A549 (cell line): ENCODE measurements at regions not wholly inside any gene's neighbourhood (a gene's known extent, or its start where the extent isn't known, plus 50 kb on each side); places are given as distances from the start of the nearest gene placed in this dataset.

Source experiments
- CEBPB ChIP-seq, 2 experiments: fragments of >200 bp in 1 of 2; sonication (Bioruptor Twin) in 1 of 2; formaldehyde crosslinking in 1 of 2; IDR thresholded peaks; 2 replicates each; pipeline ENCODE4 v1.6.1; 2012 to 2016
- EP300 ChIP-seq, 2 experiments: fragments of >200 bp; sonication (Bioruptor Twin); formaldehyde crosslinking; IDR thresholded peaks; 2 replicates in 1 of 2; 3 replicates in 1 of 2; pipeline ENCODE4 v1.6.1; 2016 to 2017
- FOSL2 ChIP-seq, 2 experiments: fragments of 450-650 bp in 1 of 2; fragments of >200 bp in 1 of 2; sonication (Bioruptor Twin) in 1 of 2; formaldehyde crosslinking; IDR thresholded peaks; 2 replicates each; pipeline versions ENCODE4 v1.5.0 to v1.6.1; 2016 to 2020; ENCODE audit warnings: mild to moderate bottlenecking in 1 of 2, moderate library complexity in 1 of 2
- MAZ ChIP-seq: fragments of 150-350 bp; IDR thresholded peaks from 2 replicates; pipeline ENCODE4 v1.6.1; 2014; ENCODE audit warnings: antibody characterized with exemption, low read depth, low read length, borderline replicate concordance
- POLR2AphosphoS2 ChIP-seq: conservative IDR thresholded peaks from 2 replicates; pipeline ENCODE4 v1.6.1; 2012; ENCODE audit warnings: low read length, improper control_type of control experiment, inconsistent platforms
- RAD21 ChIP-seq, 2 experiments: fragments of >200 bp in 1 of 2; sonication (Bioruptor Twin) in 1 of 2; formaldehyde crosslinking in 1 of 2; IDR thresholded peaks in 1 of 2; conservative IDR thresholded peaks in 1 of 2; 2 replicates in 1 of 2; 3 replicates in 1 of 2; pipeline ENCODE4 v1.6.1; 2012 to 2018; ENCODE audit warnings: inconsistent platforms in 1 of 2
- RCOR1 ChIP-seq: fragments of 150-350 bp; IDR thresholded peaks from 2 replicates; pipeline ENCODE4 v1.6.1; 2014; ENCODE audit warnings: antibody characterized with exemption, low read length, low read depth
- RFX5 ChIP-seq: fragments of 450-650 bp; IDR thresholded peaks from 2 replicates; pipeline ENCODE4 v1.7.1; 2014; ENCODE audit warnings: antibody characterized with exemption, mild to moderate bottlenecking, moderate library complexity
- SMC3 ChIP-seq: fragments of >200 bp; sonication (Bioruptor Twin); formaldehyde crosslinking; IDR thresholded peaks from 3 replicates; pipeline ENCODE4 v1.6.1; 2018; ENCODE audit warnings: inconsistent platforms
- ZFP36 ChIP-seq: fragments of 450-650 bp; IDR thresholded peaks from 2 replicates; pipeline ENCODE4 v1.6.1; 2014; ENCODE audit warnings: borderline replicate concordance; ENCODE audit not compliant: partially characterized antibody
- ZSCAN20 ChIP-seq: fragments of 250-450 bp; sonication (Bioruptor Pico); IDR thresholded peaks from 2 replicates; pipeline ENCODE4 v1.8.0; 2022; ENCODE audit warnings: mild to moderate bottlenecking, moderate library complexity
- TF ChIP-seq, protein P1 (sequence below): fragments of >200 bp; sonication (Bioruptor Twin); formaldehyde crosslinking; IDR thresholded peaks from 3 replicates; pipeline ENCODE4 v1.5.1; 2016

DNA sequence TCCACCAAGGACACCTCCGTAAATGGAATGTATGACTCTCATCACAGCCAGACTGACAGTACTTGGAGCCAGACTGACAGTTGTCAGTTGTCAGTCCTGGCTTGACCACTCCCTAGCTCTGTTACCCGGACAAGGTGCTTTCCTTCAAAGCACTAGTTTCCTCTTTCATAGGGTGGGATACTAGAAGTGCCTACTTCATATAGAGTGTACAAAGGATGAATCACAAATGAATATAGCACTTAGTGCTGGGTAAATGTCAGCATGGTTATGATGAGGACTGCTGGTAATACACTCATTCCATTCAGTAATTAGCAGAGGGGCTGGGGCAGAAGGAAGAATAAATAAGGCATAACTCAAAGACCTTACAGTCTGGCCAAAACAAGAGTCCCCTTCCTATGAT is 91.4 kb downstream of the ARL4C start:
- TF ChIP-seq MAZ (no peak), FOSL2 (IDR thresholded peaks at IDR 0.05) (no peak), FOSL2 (CRISPR knock-in tag; IDR thresholded peaks at IDR 0.05) (no peak), POLR2AphosphoS2 (no peak), ZFP36 (no peak), CEBPB (IDR thresholded peaks at IDR 0.05) (no peak), RCOR1 (no peak), SMC3 (no peak), ZSCAN20 (CRISPR knock-in tag) (no peak), RAD21 (conservative IDR thresholded peaks at IDR 0.05 in 1 of 2, IDR thresholded peaks at IDR 0.05 in 1 of 2) (no peak), EP300 (IDR thresholded peaks at IDR 0.05) (no peak), RFX5 (no peak)
- TF ChIP-seq, protein P1, sequence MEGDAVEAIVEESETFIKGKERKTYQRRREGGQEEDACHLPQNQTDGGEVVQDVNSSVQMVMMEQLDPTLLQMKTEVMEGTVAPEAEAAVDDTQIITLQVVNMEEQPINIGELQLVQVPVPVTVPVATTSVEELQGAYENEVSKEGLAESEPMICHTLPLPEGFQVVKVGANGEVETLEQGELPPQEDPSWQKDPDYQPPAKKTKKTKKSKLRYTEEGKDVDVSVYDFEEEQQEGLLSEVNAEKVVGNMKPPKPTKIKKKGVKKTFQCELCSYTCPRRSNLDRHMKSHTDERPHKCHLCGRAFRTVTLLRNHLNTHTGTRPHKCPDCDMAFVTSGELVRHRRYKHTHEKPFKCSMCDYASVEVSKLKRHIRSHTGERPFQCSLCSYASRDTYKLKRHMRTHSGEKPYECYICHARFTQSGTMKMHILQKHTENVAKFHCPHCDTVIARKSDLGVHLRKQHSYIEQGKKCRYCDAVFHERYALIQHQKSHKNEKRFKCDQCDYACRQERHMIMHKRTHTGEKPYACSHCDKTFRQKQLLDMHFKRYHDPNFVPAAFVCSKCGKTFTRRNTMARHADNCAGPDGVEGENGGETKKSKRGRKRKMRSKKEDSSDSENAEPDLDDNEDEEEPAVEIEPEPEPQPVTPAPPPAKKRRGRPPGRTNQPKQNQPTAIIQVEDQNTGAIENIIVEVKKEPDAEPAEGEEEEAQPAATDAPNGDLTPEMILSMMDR = no peak
